ENCODE measurements at regions not wholly inside any gene's neighbourhood (a gene's known extent, or its start where the extent isn't known, plus 50 kb on each side); places are given as distances from the start of the nearest gene placed in this dataset.

DNA sequence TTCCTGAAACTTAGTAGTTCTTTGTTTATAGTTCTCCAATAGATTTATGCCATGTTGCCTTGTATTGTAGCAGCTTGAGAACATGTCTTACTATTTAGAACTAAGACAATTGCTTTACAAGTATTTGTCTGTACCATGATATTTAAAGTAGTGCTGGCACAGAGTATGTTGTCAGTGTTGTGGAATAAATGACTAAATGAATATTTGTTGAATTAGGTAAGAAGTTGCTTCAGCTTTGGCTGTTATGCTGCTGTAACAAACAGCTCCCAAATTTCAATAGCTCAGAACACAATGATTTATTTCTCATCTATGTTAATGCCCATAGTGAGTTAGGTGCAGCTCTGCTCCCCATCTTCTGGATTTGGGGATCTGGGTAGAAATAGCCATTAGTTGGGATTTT lies 90.2 kb upstream of the VCAM1 start:
- no peaks in the 10 kb centered on the region for H3K9me3 ChIP-seq (ENCODE audit: control insufficient read depth, insufficient read depth, low read length)
- H3K27me3 ChIP-seq (ENCODE audit: control insufficient read depth, low read length) = no peaks in the 10 kb centered on the region
- no peak overlapping the region for H3K4me2 ChIP-seq (ENCODE audit: low read length)
- no peak overlapping the region for H3K27ac ChIP-seq (ENCODE audit: low read depth, low read length)
- H3K4me1 ChIP-seq (ENCODE audit: control insufficient read depth, low read length) = no peaks in the 10 kb centered on the region
- H3F3A ChIP-seq (ENCODE audit: control insufficient read depth, insufficient read depth) = no peaks in the 10 kb centered on the region
- no peaks in the 10 kb centered on the region for H3K79me2 ChIP-seq (ENCODE audit: control insufficient read depth, low read length)
- no peaks in the 10 kb centered on the region for H4K20me1 ChIP-seq (ENCODE audit: control insufficient read depth, insufficient read depth, low read depth, low read length)
- H3K36me3 ChIP-seq (ENCODE audit: control insufficient read depth, low read length) = no peaks in the 10 kb centered on the region
- TF ChIP-seq EZH2phosphoT487 (IDR thresholded peaks at IDR 0.05; ENCODE audit: borderline replicate concordance, low read length) (no peak), CTCF (IDR thresholded peaks at IDR 0.05; ENCODE audit: low read depth, low read length, poor library complexity, severe bottlenecking) (no peak)
- no peaks in the 10 kb centered on the region for H3K9me2 ChIP-seq (replicated peaks; ENCODE audit: control insufficient read depth, low read length)
- no peak overlapping the region for H3K4me3 ChIP-seq (ENCODE audit: low read length)

DNA sequence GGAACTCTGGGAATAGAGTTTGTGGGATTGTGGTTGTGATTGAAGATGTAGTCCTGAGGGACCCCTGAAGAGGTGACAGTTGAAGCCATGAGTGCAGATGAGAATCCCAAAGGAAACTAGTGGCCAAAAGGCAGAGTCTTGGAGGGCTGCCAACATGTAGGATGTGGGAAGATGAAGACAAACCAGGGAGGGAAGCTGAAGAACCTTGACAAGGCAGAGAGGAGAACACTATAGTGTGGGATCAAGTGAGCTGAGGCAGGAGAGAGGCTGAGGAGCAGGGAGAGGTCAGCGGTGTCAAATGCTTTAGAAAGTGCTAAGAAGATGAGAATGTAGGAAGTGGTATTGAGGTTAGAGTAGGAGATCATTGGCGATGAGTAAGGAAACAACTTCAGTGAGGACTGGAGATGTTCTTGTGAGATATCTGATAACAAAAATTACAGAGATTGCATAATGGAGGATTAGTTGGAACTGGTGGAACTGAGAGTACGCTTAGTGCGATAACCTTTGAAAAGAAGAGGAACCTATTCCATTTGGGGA lies 88.5 kb upstream of the VCAM1 start:
- H3K4me3 ChIP-seq (ENCODE audit: low read length) = no peak overlapping the region
- TF ChIP-seq CTCF (IDR thresholded peaks at IDR 0.05; ENCODE audit: low read depth, low read length, poor library complexity, severe bottlenecking) (no peak), EZH2phosphoT487 (IDR thresholded peaks at IDR 0.05; ENCODE audit: borderline replicate concordance, low read length) (no peak)
- no peaks in the 10 kb centered on the region for H3F3A ChIP-seq (ENCODE audit: control insufficient read depth, insufficient read depth)
- no peaks in the 10 kb centered on the region for H3K79me2 ChIP-seq (ENCODE audit: control insufficient read depth, low read length)
- H3K9me2 ChIP-seq (replicated peaks; ENCODE audit: control insufficient read depth, low read length) = no peaks in the 10 kb centered on the region
- no peaks in the 10 kb centered on the region for H3K27me3 ChIP-seq (ENCODE audit: control insufficient read depth, low read length)
- H3K27ac ChIP-seq (ENCODE audit: low read depth, low read length) = no peak overlapping the region
- H3K4me2 ChIP-seq (ENCODE audit: low read length) = no peak overlapping the region
- H3K36me3 ChIP-seq (ENCODE audit: control insufficient read depth, low read length) = no peaks in the 10 kb centered on the region
- no peaks in the 10 kb centered on the region for H3K9me3 ChIP-seq (ENCODE audit: control insufficient read depth, insufficient read depth, low read length)
- H3K4me1 ChIP-seq (ENCODE audit: control insufficient read depth, low read length) = no peaks in the 10 kb centered on the region
- H4K20me1 ChIP-seq (ENCODE audit: control insufficient read depth, insufficient read depth, low read depth, low read length) = no peaks in the 10 kb centered on the region

- Histone ChIP-seq H3K27ac (ENCODE audit: low read depth, low read length) (no peak overlapping the region), H3K4me3 (ENCODE audit: low read length) (no peak overlapping the region), H3K36me3 (ENCODE audit: control insufficient read depth, low read length) (no peaks in the 10 kb centered on the region), H3F3A (ENCODE audit: control insufficient read depth, insufficient read depth) (no peaks in the 10 kb centered on the region), H3K27me3 (ENCODE audit: control insufficient read depth, low read length) (no peaks in the 10 kb centered on the region), H3K9me3 (ENCODE audit: control insufficient read depth, insufficient read depth, low read length) (no peaks in the 10 kb centered on the region), H3K4me2 (ENCODE audit: low read length) (no peak overlapping the region), H3K79me2 (ENCODE audit: control insufficient read depth, low read length) (no peaks in the 10 kb centered on the region), H3K4me1 (ENCODE audit: control insufficient read depth, low read length) (no peaks in the 10 kb centered on the region), H3K9me2 (replicated peaks; ENCODE audit: control insufficient read depth, low read length) (no peaks in the 10 kb centered on the region; the same call in 1 of the 2 replicates), H4K20me1 (ENCODE audit: control insufficient read depth, insufficient read depth, low read depth, low read length) (no peaks in the 10 kb centered on the region)
- no peak for TF ChIP-seq EZH2phosphoT487 (IDR thresholded peaks at IDR 0.05; ENCODE audit: borderline replicate concordance, low read length)
- TF ChIP-seq CTCF (IDR thresholded peaks at IDR 0.05; ENCODE audit: low read depth, low read length, poor library complexity, severe bottlenecking) = no peak
These were observed 76.7 kb upstream of the VCAM1 start for GRCh38 chr1:100642826-100643225.
